B cell (primary cell): ENCODE measurements at regions not wholly inside any gene's neighbourhood (a gene's known extent, or its start where the extent isn't known, plus 50 kb on each side); places are given as distances from the start of the nearest gene placed in this dataset.

ENCODE experiments used
- ATAC-seq: fragments of 200-7000 bp; cut with Tn5 transposase; one replicate; pipeline ENCODE4 v1.10.0; 2021; ENCODE audit warnings: low read depth, mild to moderate bottlenecking, moderate number of reproducible peaks, moderate library complexity
- CTCF ChIA-PET: fragments of 350-600 bp; sonication (Branson Sonifier 250); formaldehyde crosslinking; loops from one replicate; lab custom pipeline; 2021; ENCODE audit warnings: antibody characterized with exemption, inconsistent platforms; lab: Charles Lee
- POLR2A ChIA-PET: fragments of 350-600 bp; sonication (Branson Sonifier 250); formaldehyde crosslinking; loops from one replicate; lab custom pipeline; 2021; ENCODE audit warnings: antibody characterized with exemption; lab: Charles Lee
- DNase-seq: peaks from one replicate; pipeline ENCODE4 v3.0.0; 2013
- H2AFZ ChIP-seq: 2 replicates; pipeline ENCODE4 v1.6.1; 2012; ENCODE audit warnings: mild to moderate bottlenecking, low read depth, low read length; ENCODE audit not compliant: insufficient read depth, poor library complexity, severe bottlenecking
- H3K27ac ChIP-seq, 2 donors: 1 replicate in 1 of 2; 2 replicates in 1 of 2; pipeline ENCODE4 v1.5.1; 2012 to 2013; ENCODE audit warnings: low read length in 2 of 2, mild to moderate bottlenecking in 2 of 2, moderate library complexity in 1 of 2
- H3K27me3 ChIP-seq, 4 experiments: fragments of 200-600 bp in 1 of 4; sonication (generic) in 1 of 4; replicated peaks in 1 of 4; 1 replicate in 2 of 4; 2 replicates in 2 of 4; pipeline versions ENCODE4 v1.6.1 to v1.7.0; 2013 to 2016; ENCODE audit warnings: low read length in 3 of 4, mild to moderate bottlenecking in 2 of 4, mixed read lengths in 1 of 4, moderate library complexity in 1 of 4; ENCODE audit not compliant: insufficient read depth in 4 of 4, control insufficient read depth in 3 of 4; ENCODE audit errors: control extremely low read depth in 1 of 4
- H3K36me3 ChIP-seq, 2 experiments: replicated peaks in 1 of 2; 1 replicate in 1 of 2; 2 replicates in 1 of 2; pipeline versions ENCODE4 v1.6.1 to v1.7.1; 2013; ENCODE audit warnings: low read length in 1 of 2; ENCODE audit not compliant: insufficient read depth in 2 of 2, control insufficient read depth in 1 of 2; ENCODE audit errors: control extremely low read depth in 1 of 2, extremely low read depth in 1 of 2
- H3K4me1 ChIP-seq, 2 donors: fragments of 200-600 bp in 1 of 2; sonication (generic) in 1 of 2; 1 replicate in 1 of 2; 2 replicates in 1 of 2; pipeline versions ENCODE4 v1.5.1 to v1.6.1; 2013 to 2017; ENCODE audit warnings: low read length in 2 of 2; ENCODE audit not compliant: control insufficient read depth in 2 of 2, insufficient read depth in 2 of 2
- H3K4me2 ChIP-seq: replicated peaks from 2 replicates; pipeline ENCODE3; 2012; ENCODE audit warnings: mild to moderate bottlenecking, low read depth, low read length; ENCODE audit not compliant: poor library complexity, severe bottlenecking
- H3K4me3 ChIP-seq, 5 experiments: fragments of 200-600 bp in 1 of 5; sonication (generic) in 1 of 5; 1 replicate in 3 of 5; 2 replicates in 2 of 5; pipeline versions ENCODE4 v1.5.1 to v1.7.0; 2011 to 2016; ENCODE audit warnings: low read length in 4 of 5, mild to moderate bottlenecking in 4 of 5, low read depth in 2 of 5, control low read depth in 1 of 5, moderate library complexity in 1 of 5; ENCODE audit not compliant: insufficient read depth in 1 of 5; ENCODE audit errors: control extremely low read depth in 1 of 5, extremely low read depth in 1 of 5
- H3K79me2 ChIP-seq: fragments of 200-600 bp; sonication (generic); one replicate; pipeline ENCODE4 v1.6.0; 2016; ENCODE audit warnings: low read length; ENCODE audit not compliant: control insufficient read depth, insufficient read depth
- H3K9ac ChIP-seq: fragments of 200-600 bp; sonication (generic); 2 replicates; pipeline ENCODE4 v1.6.1; 2017; ENCODE audit warnings: mild to moderate bottlenecking, low read length, moderate library complexity
- H3K9me3 ChIP-seq, 3 donors: one replicate each; pipeline versions ENCODE4 v1.6.1 to v1.7.1; 2013; ENCODE audit warnings: low read length in 2 of 3; ENCODE audit not compliant: control insufficient read depth in 2 of 3, insufficient read depth in 1 of 3; ENCODE audit errors: control extremely low read depth in 1 of 3
- H4K20me1 ChIP-seq: 2 replicates; pipeline ENCODE4 v1.6.0; 2012; ENCODE audit warnings: mild to moderate bottlenecking, low read length; ENCODE audit not compliant: insufficient read depth, control insufficient read depth, poor library complexity, severe bottlenecking
- H3K27ac Mint-ChIP-seq: one replicate; pipeline ENCODE4 v1.8.0; 2021; ENCODE audit warnings: mixed read lengths
- H3K27me3 Mint-ChIP-seq: one replicate; pipeline ENCODE4 v1.8.0; 2021; ENCODE audit warnings: mixed read lengths
- H3K4me1 Mint-ChIP-seq: one replicate; pipeline ENCODE4 v1.8.0; 2021; ENCODE audit warnings: mixed read lengths
- H3K4me3 Mint-ChIP-seq: one replicate; pipeline ENCODE4 v1.8.0; 2021; ENCODE audit warnings: mixed read lengths
- H3K9me3 Mint-ChIP-seq: one replicate; pipeline ENCODE4 v1.8.0; 2022; ENCODE audit warnings: mixed read lengths; ENCODE audit not compliant: insufficient read depth
- CTCF ChIP-seq: fragments of 200-600 bp; IDR thresholded peaks from one replicate; pipeline ENCODE4 v1.8.0; 2022; ENCODE audit warnings: antibody characterized with exemption, mild to moderate bottlenecking
- EZH2 ChIP-seq: IDR thresholded peaks from 2 replicates; pipeline ENCODE4 v1.6.1; 2012; ENCODE audit warnings: borderline replicate concordance, low read depth, mild to moderate bottlenecking, moderate library complexity, low read length; ENCODE audit not compliant: insufficient read depth, poor library complexity, severe bottlenecking
- WGBS: methylation state at CpG from one replicate; pipeline ENCODE4 v1.1.5; 2013; ENCODE audit warnings: missing lambda C conversion rate; ENCODE audit not compliant: insufficient coverage; 5-methylcytosine and 5-hydroxymethylcytosine counted together
- intact Hi-C: fragments of 100-400 bp; cut with micrococcal nuclease; formaldehyde crosslinking; loops from one replicate; pipeline ENCODE4 v1.10.0; 2022

- Histone ChIP-seq H3K4me1 (no peaks in the 10 kb centered on the region), H4K20me1 (no peaks in the 10 kb centered on the region), H3K79me2 (no peaks in the 10 kb centered on the region), H3K27ac (no peak overlapping the region), H3K9me3 (no peaks in the 10 kb centered on the region), H3K9ac (no peak overlapping the region), H2AFZ (no peak overlapping the region), H3K4me2 (no peak overlapping the region), H3K4me3 (no peak overlapping the region), H3K36me3 (no peaks in the 10 kb centered on the region), H3K27me3 (no peaks in the 10 kb centered on the region)
- ChIA-PET POLR2A (no interaction called here), CTCF (no interaction called here)
- H3K27me3 Mint-ChIP-seq: no peaks in the 10 kb centered on the region
- H3K27ac Mint-ChIP-seq: no peak overlapping the region
- no peaks in the 10 kb centered on the region for H3K9me3 Mint-ChIP-seq
- DNase-seq (no peak), ATAC-seq (no peak)
- TF ChIP-seq EZH2 (no peak), CTCF (no peak)
- WGBS: no CpG with 5 or more reads among the region's 3 CpGs
- H3K4me3 Mint-ChIP-seq: no peak overlapping the region
- intact Hi-C loops: no loop called here
- no peaks in the 10 kb centered on the region for H3K4me1 Mint-ChIP-seq
Measured at GRCh38 chr11:82059505-82059904, 674.2 kb downstream of the FAM181B start.

DNA sequence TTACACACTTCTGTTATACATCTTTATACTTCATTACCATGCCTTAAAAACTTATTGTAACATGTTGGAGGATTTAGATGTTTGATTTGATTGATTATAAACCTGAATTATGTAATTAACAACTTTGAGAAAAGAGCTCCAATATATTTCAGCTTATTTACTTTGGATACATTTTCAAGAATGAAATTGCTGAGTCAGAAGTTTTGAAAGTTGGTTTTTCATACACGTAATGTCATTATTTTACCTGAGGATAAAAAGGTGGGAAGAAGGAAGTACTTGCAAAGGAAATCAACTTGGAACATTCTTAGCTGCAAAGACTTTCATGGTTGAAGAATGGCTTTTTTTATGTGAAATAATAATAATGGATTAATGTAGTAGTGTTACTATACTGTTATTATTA lies 677.2 kb downstream of the FAM181B start:
- Mint-ChIP-seq H3K27ac (no peak overlapping the region), H3K4me1 (no peaks in the 10 kb centered on the region), H3K4me3 (no peak overlapping the region), H3K9me3 (no peaks in the 10 kb centered on the region), H3K27me3 (no peaks in the 10 kb centered on the region)
- ATAC-seq (no peak), DNase-seq (no peak)
- Histone ChIP-seq H3K9ac (no peak overlapping the region), H3K4me1 (no peaks in the 10 kb centered on the region), H3K27me3 (peaks cover 0 to 1% (median 0%) of the 10 kb centered on the region in 4 experiments), H4K20me1 (no peaks in the 10 kb centered on the region), H3K4me3 (no peak overlapping the region), H3K36me3 (no peaks in the 10 kb centered on the region), H3K4me2 (no peak overlapping the region), H3K27ac (no peak overlapping the region), H3K9me3 (no peaks in the 10 kb centered on the region), H2AFZ (no peak overlapping the region), H3K79me2 (no peaks in the 10 kb centered on the region)
- ChIA-PET CTCF (no interaction called here), POLR2A (no interaction called here)
- no CpG with 5 or more reads among the region's 1 CpG for WGBS
- intact Hi-C loops: no loop called here
- no peak for TF ChIP-seq CTCF
- no peak for TF ChIP-seq EZH2
